IMR-90 (cell line): ENCODE measurements at regions not wholly inside any gene's neighbourhood (a gene's known extent, or its start where the extent isn't known, plus 50 kb on each side); places are given as distances from the start of the nearest gene placed in this dataset.

Source experiments
- ATAC-seq: fragments of 200-7000 bp; cut with Tn5 transposase; 2 replicates; pipeline ENCODE4 v1.9.1; 2020; ENCODE audit warnings: low read depth, mild to moderate bottlenecking, moderate library complexity
- BruUV-seq: library from RNA; stranded (reverse); fragments of 400-500 nt; replicated peaks from 2 replicates; lab custom pipeline; 2021; lab: Mats Ljungman, UMichigan
- CTCF ChIA-PET: fragments of 300-600 bp; formaldehyde crosslinking; extraction: SDS; loops from one replicate; lab custom pipeline; 2021; ENCODE audit warnings: antibody characterized with exemption; lab: Yijun Ruan, JAX
- POLR2A ChIA-PET: fragments of 300-600 bp; sonication (Branson Sonifier 250); formaldehyde crosslinking; loops from one replicate; lab custom pipeline; 2022; ENCODE audit warnings: antibody characterized with exemption; ENCODE audit not compliant: unreplicated experiment; lab: Charles Lee
- DNase-seq: peaks from one replicate; pipeline ENCODE4 v3.0.0; 2013
- H2AFZ ChIP-seq: replicated peaks from 2 replicates; pipeline ENCODE3; 2013; ENCODE audit warnings: low read length, mild to moderate bottlenecking; ENCODE audit not compliant: poor library complexity
- H2AK5ac ChIP-seq: 2 replicates; pipeline ENCODE4 v1.6.1; 2013; ENCODE audit warnings: low read depth, low read length, inconsistent platforms
- H2AK9ac ChIP-seq: replicated peaks from 2 replicates; pipeline ENCODE3; 2013; ENCODE audit warnings: mild to moderate bottlenecking, low read depth, low read length, moderate library complexity; ENCODE audit not compliant: poor library complexity
- H2BK120ac ChIP-seq: 2 replicates; pipeline ENCODE4 v1.6.1; 2013; ENCODE audit warnings: low read depth, low read length, inconsistent platforms
- H2BK15ac ChIP-seq: 3 replicates; pipeline ENCODE4 v1.6.1; 2013; ENCODE audit warnings: low read depth, low read length, inconsistent platforms
- H2BK20ac ChIP-seq: 2 replicates; pipeline ENCODE4 v1.6.1; 2013; ENCODE audit warnings: low read depth, mild to moderate bottlenecking, inconsistent platforms, low read length, moderate library complexity
- H2BK5ac ChIP-seq: 2 replicates; pipeline ENCODE4 v1.6.1; 2013; ENCODE audit warnings: mild to moderate bottlenecking, low read depth, low read length, inconsistent platforms; ENCODE audit not compliant: poor library complexity, severe bottlenecking
- H3K14ac ChIP-seq: replicated peaks from 2 replicates; pipeline ENCODE4 v1.6.1; 2013; ENCODE audit warnings: low read depth, low read length, inconsistent platforms
- H3K18ac ChIP-seq: 2 replicates; pipeline ENCODE4 v1.6.1; 2013; ENCODE audit warnings: low read depth, low read length, control low read depth
- H3K23ac ChIP-seq: 2 replicates; pipeline ENCODE4 v1.6.1; 2013; ENCODE audit warnings: low read depth, low read length, inconsistent platforms
- H3K27ac ChIP-seq: 2 replicates; pipeline ENCODE4 v1.5.1; 2013; ENCODE audit warnings: mild to moderate bottlenecking, control low read depth, low read length; ENCODE audit not compliant: insufficient read depth
- H3K27me3 ChIP-seq: 2 replicates; pipeline ENCODE4 v1.6.1; 2013; ENCODE audit warnings: low read length; ENCODE audit not compliant: control insufficient read depth, insufficient read depth
- H3K36me3 ChIP-seq: 2 replicates; pipeline ENCODE4 v1.6.1; 2013; ENCODE audit warnings: low read length, mixed read lengths; ENCODE audit not compliant: control insufficient read depth, insufficient read depth
- H3K4ac ChIP-seq: 2 replicates; pipeline ENCODE4 v1.6.1; 2013; ENCODE audit warnings: low read depth, low read length, inconsistent platforms
- H3K4me1 ChIP-seq: 2 replicates; pipeline ENCODE4 v1.6.1; 2013; ENCODE audit warnings: low read length, mixed read lengths; ENCODE audit not compliant: control insufficient read depth, insufficient read depth
- H3K4me2 ChIP-seq: 2 replicates; pipeline ENCODE4 v1.6.1; 2013; ENCODE audit warnings: low read depth, mild to moderate bottlenecking, control low read depth, low read length, moderate library complexity
- H3K4me3 ChIP-seq: 2 replicates; pipeline ENCODE4 v1.5.1; 2013; ENCODE audit warnings: low read depth, mild to moderate bottlenecking, control low read depth, low read length, moderate library complexity; ENCODE audit not compliant: insufficient read depth
- H3K56ac ChIP-seq: 2 replicates; pipeline ENCODE4 v1.6.1; 2013; ENCODE audit warnings: low read length, inconsistent platforms; ENCODE audit not compliant: insufficient read depth; ENCODE audit errors: extremely low read depth
- H3K79me1 ChIP-seq, 2 experiments: 2 replicates each; pipeline ENCODE4 v1.6.1; 2013; ENCODE audit warnings: low read length in 2 of 2, inconsistent platforms in 1 of 2, low read depth in 1 of 2
- H3K9ac ChIP-seq: 2 replicates; pipeline ENCODE4 v1.6.1; 2013; ENCODE audit warnings: low read depth, low read length, control low read depth
- H3K9me1 ChIP-seq: 2 replicates; pipeline ENCODE4 v1.6.1; 2013; ENCODE audit warnings: low read length, inconsistent platforms; ENCODE audit not compliant: insufficient read depth
- H3K9me3 ChIP-seq: 2 replicates; pipeline ENCODE4 v1.6.1; 2013; ENCODE audit warnings: low read length; ENCODE audit not compliant: control insufficient read depth, insufficient read depth
- H4K20me1 ChIP-seq: 2 replicates; pipeline ENCODE4 v1.6.1; 2013; ENCODE audit warnings: low read length, inconsistent platforms; ENCODE audit not compliant: insufficient read depth
- H4K5ac ChIP-seq: 2 replicates; pipeline ENCODE4 v1.6.1; 2013; ENCODE audit warnings: mild to moderate bottlenecking, low read depth, low read length, control low read depth
- H4K8ac ChIP-seq, 2 experiments: 2 replicates each; pipeline ENCODE4 v1.6.1; 2013; ENCODE audit warnings: low read depth in 2 of 2, low read length in 2 of 2, control low read depth in 1 of 2, inconsistent platforms in 1 of 2
- H4K91ac ChIP-seq: 2 replicates; pipeline ENCODE4 v1.6.1; 2013; ENCODE audit warnings: low read depth, low read length, inconsistent platforms; ENCODE audit not compliant: insufficient read depth
- BHLHE40 ChIP-seq: fragments of 150-350 bp; IDR thresholded peaks from 2 replicates; pipeline ENCODE4 v1.6.1; 2016; ENCODE audit warnings: mild to moderate bottlenecking, low read depth, low read length
- CEBPB ChIP-seq: IDR thresholded peaks from 2 replicates; pipeline ENCODE4 v1.6.1; 2012; ENCODE audit warnings: low read depth, low read length, improper control_type of control experiment
- CHD1 ChIP-seq: IDR thresholded peaks from 2 replicates; pipeline ENCODE4 v1.6.1; 2012; ENCODE audit warnings: low read depth, low read length, improper control_type of control experiment
- CTCF ChIP-seq: conservative IDR thresholded peaks from 2 replicates; pipeline ENCODE4 v1.5.1; 2012; ENCODE audit warnings: mild to moderate bottlenecking, low read depth, low read length, improper control_type of control experiment
- ELK1 ChIP-seq: fragments of 150-350 bp; IDR thresholded peaks from 2 replicates; pipeline ENCODE4 v1.6.1; 2016; ENCODE audit warnings: low read depth, mild to moderate bottlenecking, low read length, moderate library complexity, borderline replicate concordance
- FOS ChIP-seq: fragments of 150-350 bp; IDR thresholded peaks from 2 replicates; pipeline ENCODE4 v1.6.1; 2016; ENCODE audit warnings: low read depth, low read length
- MAFK ChIP-seq: IDR thresholded peaks from 2 replicates; pipeline ENCODE4 v1.6.1; 2012; ENCODE audit warnings: low read depth, low read length, improper control_type of control experiment
- MAZ ChIP-seq: IDR thresholded peaks from 2 replicates; pipeline ENCODE4 v1.6.1; 2012; ENCODE audit warnings: low read depth, mild to moderate bottlenecking, low read length, improper control_type of control experiment, moderate library complexity, borderline replicate concordance
- MXI1 ChIP-seq: IDR thresholded peaks from 2 replicates; pipeline ENCODE4 v1.6.1; 2012; ENCODE audit warnings: low read depth, mild to moderate bottlenecking, low read length, moderate library complexity, borderline replicate concordance
- NFE2L2 ChIP-seq: fragments of 150-350 bp; IDR thresholded peaks from 2 replicates; pipeline ENCODE4 v1.6.1; 2016; ENCODE audit warnings: low read depth, mild to moderate bottlenecking, low read length
- POLR2A ChIP-seq: IDR thresholded peaks from 2 replicates; pipeline ENCODE4 v1.6.1; 2012; ENCODE audit warnings: mild to moderate bottlenecking, low read depth, low read length
- RAD21 ChIP-seq: IDR thresholded peaks from 2 replicates; pipeline ENCODE4 v1.6.1; 2012; ENCODE audit warnings: low read length, improper control_type of control experiment
- RCOR1 ChIP-seq: IDR thresholded peaks from 2 replicates; pipeline ENCODE4 v1.6.1; 2012; ENCODE audit warnings: mild to moderate bottlenecking, low read length, improper control_type of control experiment; ENCODE audit not compliant: insufficient replicate concordance
- RFX5 ChIP-seq: IDR thresholded peaks from 2 replicates; pipeline ENCODE4 v1.8.0; 2012; ENCODE audit warnings: low read depth, mild to moderate bottlenecking, low read length, moderate library complexity
- SMC3 ChIP-seq: fragments of 150-350 bp; IDR thresholded peaks from 2 replicates; pipeline ENCODE4 v1.6.1; 2016; ENCODE audit warnings: low read depth, mild to moderate bottlenecking, antibody characterized with exemption, low read length, moderate library complexity
- USF2 ChIP-seq: fragments of 150-350 bp; IDR thresholded peaks from 2 replicates; pipeline ENCODE4 v1.6.1; 2017; ENCODE audit warnings: mild to moderate bottlenecking, antibody characterized with exemption, low read length, low read depth
- WGBS, 2 experiments: methylation state at CpG; one replicate each; pipeline versions ENCODE4 v1.1.5 to v1.1.7; 2013; ENCODE audit warnings: missing lambda C conversion rate in 2 of 2; ENCODE audit not compliant: insufficient read length in 1 of 2; ENCODE audit errors: extremely low coverage in 2 of 2; 5-methylcytosine and 5-hydroxymethylcytosine counted together
- dilution Hi-C: fragments of 300-500 bp; cut with HindIII; formaldehyde crosslinking; loops from one replicate; pipeline ENCODE4 v1.14.3; 2018; ENCODE audit warnings: low sequenced_read_pairs; ENCODE audit not compliant: unreplicated experiment
- in situ Hi-C: fragments of 300-500 bp; cut with MboI; formaldehyde crosslinking; loops from 3 replicates; pipeline ENCODE4 v1.14.3; 2019; ENCODE audit warnings: low sequenced_read_pairs, inconsistent platforms, mixed read lengths
- intact Hi-C: fragments of 100-400 bp; cut with micrococcal nuclease; formaldehyde crosslinking; loops from 2 replicates; pipeline ENCODE4 v1.10.0; 2022

- no peak overlapping the region for H2BK20ac ChIP-seq
- H2BK5ac ChIP-seq: no peak overlapping the region
- H2BK120ac ChIP-seq: no peak overlapping the region
- no peak overlapping the region for H2AK9ac ChIP-seq
- WGBS, 2 experiments: 80% methylated on average over 1 of the region's 6 CpGs; no CpG with 5 or more reads in 1 of the 2 experiments
- H3K9me3 ChIP-seq: no peaks in the 10 kb centered on the region
- no peak overlapping the region for H3K9ac ChIP-seq
- H4K8ac ChIP-seq: no peak overlapping the region
- H2AFZ ChIP-seq: no peak overlapping the region
- peaks cover 18% of the 10 kb centered on the region for H3K36me3 ChIP-seq
- dilution Hi-C loops (no loop called here), intact Hi-C loops (no loop called here), in situ Hi-C loops (no loop called here)
- DNase-seq (no peak), ATAC-seq (no peak)
- H3K4me3 ChIP-seq: no peak overlapping the region
- no peak overlapping the region for H3K4me2 ChIP-seq
- no TSS peak for BruUV-seq
- H4K20me1 ChIP-seq: no peaks in the 10 kb centered on the region
- H3K79me1 ChIP-seq: no peaks in the 10 kb centered on the region
- no peak overlapping the region for H3K4ac ChIP-seq
- ChIA-PET CTCF (no interaction called here), POLR2A (no interaction called here)
- TF ChIP-seq FOS (no peak), ELK1 (no peak), MAZ (no peak), POLR2A (no peak), BHLHE40 (no peak), USF2 (no peak), RCOR1 (no peak), MAFK (no peak), MXI1 (no peak), CEBPB (no peak), CHD1 (no peak), CTCF (no peak), RFX5 (no peak), SMC3 (no peak), NFE2L2 (no peak), RAD21 (no peak)
- no peaks in the 10 kb centered on the region for H3K27me3 ChIP-seq
- H3K27ac ChIP-seq: no peak overlapping the region
- no peak overlapping the region for H3K56ac ChIP-seq
- H3K23ac ChIP-seq: no peak overlapping the region
- H2AK5ac ChIP-seq: no peak overlapping the region
- no peak overlapping the region for H4K91ac ChIP-seq
- no peak overlapping the region for H4K5ac ChIP-seq
- no peak overlapping the region for H2BK15ac ChIP-seq
- H3K4me1 ChIP-seq: no peaks in the 10 kb centered on the region
- 0 out of 2 replicates have a peak, but pooled peaks cover 4% of the 10 kb centered on the region for H3K9me1 ChIP-seq
- no peak overlapping the region for H3K14ac ChIP-seq
- no peak overlapping the region for H3K18ac ChIP-seq
These were observed 549.4 kb downstream of the UTRN start for GRCh38 chr6:144834426-144835038.
